GDM1 (cell line): ENCODE measurements at regions not wholly inside any gene's neighbourhood (a gene's known extent, or its start where the extent isn't known, plus 50 kb on each side); places are given as distances from the start of the nearest gene placed in this dataset.

Experiments
- DNase-seq: peaks from one replicate; lab custom pipeline; 2025; lab: John Stamatoyannopoulos, UW

- DNase-seq: no peak
Observed at GRCh38 chrX:20863649-20864048, 510.6 kb upstream of the CNKSR2 start.

- DNase-seq: no peak
Observed at GRCh38 chrX:20861113-20861512, 513.1 kb upstream of the CNKSR2 start.

- DNase-seq: no peak
Observed at GRCh38 chrX:20857746-20858145, 516.5 kb upstream of the CNKSR2 start.

GRCh38 chrX:20838477-20838876 is 535.7 kb upstream of the CNKSR2 start:
- DNase-seq: no peak

GRCh38 chrX:20829665-20830491 is 544.3 kb upstream of the CNKSR2 start:
- no peak for DNase-seq

GRCh38 chrX:20825984-20826383 is 548.2 kb upstream of the CNKSR2 start:
- DNase-seq: no peak

- no peak for DNase-seq
Observed at GRCh38 chrX:20803971-20804370, 537.3 kb upstream of the RPS6KA3 start.

- DNase-seq: no peak
Observed at GRCh38 chrX:20802036-20802435, 535.3 kb upstream of the RPS6KA3 start.

GRCh38 chrX:20796450-20796849 is 529.7 kb upstream of the RPS6KA3 start:
- DNase-seq: no peak

- peak; percentile 0 for DNase-seq
Observed at GRCh38 chrX:20789103-20789502, 522.4 kb upstream of the RPS6KA3 start.

- DNase-seq: no peak
Observed at GRCh38 chrX:20767346-20767745, 500.6 kb upstream of the RPS6KA3 start.

GRCh38 chrX:20756585-20756984 is 489.9 kb upstream of the RPS6KA3 start:
- no peak for DNase-seq

- DNase-seq: no peak
Observed at GRCh38 chrX:20753076-20753475, 486.4 kb upstream of the RPS6KA3 start.

- DNase-seq: no peak
Observed at GRCh38 chrX:20746690-20747089, 480.0 kb upstream of the RPS6KA3 start.

GRCh38 chrX:20743046-20743445 is 476.3 kb upstream of the RPS6KA3 start:
- no peak for DNase-seq

GRCh38 chrX:20742106-20742505 is 475.4 kb upstream of the RPS6KA3 start:
- no peak for DNase-seq

GRCh38 chrX:20740443-20740842 is 473.7 kb upstream of the RPS6KA3 start:
- no peak for DNase-seq

- no peak for DNase-seq
Observed at GRCh38 chrX:20739038-20739745, 472.5 kb upstream of the RPS6KA3 start.

- no peak for DNase-seq
Observed at GRCh38 chrX:20729416-20729815, 462.7 kb upstream of the RPS6KA3 start.

GRCh38 chrX:20727447-20727846 is 460.7 kb upstream of the RPS6KA3 start:
- DNase-seq: no peak

GRCh38 chrX:20720954-20721626 is 454.4 kb upstream of the RPS6KA3 start:
- DNase-seq: no peak

GRCh38 chrX:20718592-20719380 is 452.1 kb upstream of the RPS6KA3 start:
- no peak for DNase-seq
